HG03097 (cell line): ENCODE measurements at regions not wholly inside any gene's neighbourhood (a gene's known extent, or its start where the extent isn't known, plus 50 kb on each side); places are given as distances from the start of the nearest gene placed in this dataset.

Experiments
- ATAC-seq: cut with Tn5 transposase; IDR thresholded peaks from one replicate; pipeline ENCODE4 v1.9.1; 2021; ENCODE audit not compliant: unreplicated experiment, low FRiP score

DNA sequence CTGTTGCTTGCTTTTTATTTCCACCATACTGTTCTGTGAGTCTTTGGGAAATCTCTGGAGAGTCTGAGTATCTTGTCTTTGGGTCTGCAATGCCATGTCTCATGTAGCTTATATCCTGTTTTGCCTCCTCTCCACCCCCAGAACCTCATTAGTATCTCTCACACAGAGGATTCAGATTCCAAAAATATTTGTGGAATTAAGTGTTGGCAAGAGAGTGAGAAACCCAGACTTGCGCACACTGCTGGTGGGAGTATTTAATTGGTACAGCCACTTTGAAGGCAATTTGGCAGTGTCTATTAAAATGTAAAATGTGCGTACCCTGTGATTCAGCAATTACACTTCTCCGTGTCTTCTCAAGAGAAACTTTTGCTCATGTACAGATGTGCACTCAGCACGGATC is 68.6 kb downstream of the ZNF621 start:
- ATAC-seq: no peak

GRCh38 chr3:40597441-40597840 is 72.7 kb downstream of the ZNF621 start:
- no peak for ATAC-seq

GRCh38 chr3:40598338-40598737 is 73.6 kb downstream of the ZNF621 start:
- no peak for ATAC-seq

GRCh38 chr3:40598962-40599361 is 74.2 kb downstream of the ZNF621 start:
- ATAC-seq: no peak

DNA sequence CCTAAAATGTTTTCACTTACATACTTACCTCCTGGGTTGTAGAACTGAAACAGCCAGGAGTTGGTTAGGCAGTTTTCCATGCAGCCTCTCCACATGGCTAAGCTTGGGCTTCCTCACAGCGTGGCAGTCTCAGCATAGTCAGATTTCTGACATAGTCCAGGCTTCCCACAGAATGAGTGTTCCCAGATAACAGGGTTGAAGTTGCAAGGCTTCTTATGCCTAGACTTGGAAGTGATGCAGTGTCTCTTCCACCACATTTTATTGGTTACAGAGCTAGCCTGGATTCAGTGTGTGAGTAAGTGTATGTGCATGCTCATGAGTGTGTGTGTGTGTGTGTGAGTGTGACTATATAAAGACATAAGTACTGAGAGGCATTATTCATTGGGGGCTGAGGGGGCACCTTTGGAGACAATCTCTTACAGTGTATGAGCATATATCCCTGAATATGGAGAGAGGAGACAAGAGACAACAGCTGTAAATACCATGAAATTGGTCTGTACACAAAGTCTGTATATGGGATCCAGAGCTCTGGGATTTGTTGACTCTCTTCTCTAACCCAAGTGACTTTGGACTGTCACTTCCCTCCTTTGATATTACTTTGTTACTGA is 78.1 kb downstream of the ZNF621 start:
- no peak for ATAC-seq

- no peak for ATAC-seq
Measured at GRCh38 chr3:40605960-40606359, 81.2 kb downstream of the ZNF621 start.

- no peak for ATAC-seq
Measured at GRCh38 chr3:40608091-40608490, 83.3 kb downstream of the ZNF621 start.

- no peak for ATAC-seq
Measured at GRCh38 chr3:40613306-40613705, 88.5 kb downstream of the ZNF621 start.

DNA sequence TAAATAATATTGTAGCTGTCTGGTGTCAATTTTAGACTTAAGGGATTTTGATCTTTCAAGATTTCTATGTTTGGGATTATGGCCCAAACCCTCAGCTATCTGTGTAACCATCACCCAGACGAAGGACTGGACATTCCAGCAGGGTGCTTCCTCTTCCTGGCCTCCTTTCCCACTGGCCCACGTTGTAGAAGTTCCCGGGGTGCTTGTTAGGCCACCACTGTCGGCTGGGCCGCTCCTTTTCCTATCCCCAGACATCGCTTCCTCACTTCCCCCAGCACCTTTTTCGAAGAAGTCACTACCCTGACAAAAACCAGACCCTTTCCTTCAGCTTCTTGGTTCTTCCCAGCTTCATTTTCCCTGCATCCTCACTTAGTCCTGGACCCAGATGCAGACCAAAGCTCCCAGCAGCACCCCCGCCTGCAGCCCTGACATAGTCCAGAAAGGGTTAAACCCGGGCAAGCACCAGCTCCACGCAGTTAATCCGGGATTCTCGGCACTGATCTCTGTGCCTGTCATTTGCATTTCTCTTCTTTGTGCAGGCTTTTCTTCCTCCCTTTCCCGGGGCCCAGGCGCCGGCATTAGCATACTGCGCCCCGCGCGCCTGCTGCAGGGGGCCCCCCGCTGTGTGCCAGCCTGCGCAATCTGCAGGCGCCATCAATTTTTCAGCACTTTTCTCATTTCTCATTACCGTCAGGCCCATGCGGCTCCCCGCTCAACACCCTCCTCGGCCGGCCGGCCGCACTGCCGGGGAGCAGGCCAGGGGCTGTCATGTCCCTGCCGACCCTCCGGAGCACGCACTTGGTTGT is 90.6 kb downstream of the ZNF621 start:
- no peak for ATAC-seq

DNA sequence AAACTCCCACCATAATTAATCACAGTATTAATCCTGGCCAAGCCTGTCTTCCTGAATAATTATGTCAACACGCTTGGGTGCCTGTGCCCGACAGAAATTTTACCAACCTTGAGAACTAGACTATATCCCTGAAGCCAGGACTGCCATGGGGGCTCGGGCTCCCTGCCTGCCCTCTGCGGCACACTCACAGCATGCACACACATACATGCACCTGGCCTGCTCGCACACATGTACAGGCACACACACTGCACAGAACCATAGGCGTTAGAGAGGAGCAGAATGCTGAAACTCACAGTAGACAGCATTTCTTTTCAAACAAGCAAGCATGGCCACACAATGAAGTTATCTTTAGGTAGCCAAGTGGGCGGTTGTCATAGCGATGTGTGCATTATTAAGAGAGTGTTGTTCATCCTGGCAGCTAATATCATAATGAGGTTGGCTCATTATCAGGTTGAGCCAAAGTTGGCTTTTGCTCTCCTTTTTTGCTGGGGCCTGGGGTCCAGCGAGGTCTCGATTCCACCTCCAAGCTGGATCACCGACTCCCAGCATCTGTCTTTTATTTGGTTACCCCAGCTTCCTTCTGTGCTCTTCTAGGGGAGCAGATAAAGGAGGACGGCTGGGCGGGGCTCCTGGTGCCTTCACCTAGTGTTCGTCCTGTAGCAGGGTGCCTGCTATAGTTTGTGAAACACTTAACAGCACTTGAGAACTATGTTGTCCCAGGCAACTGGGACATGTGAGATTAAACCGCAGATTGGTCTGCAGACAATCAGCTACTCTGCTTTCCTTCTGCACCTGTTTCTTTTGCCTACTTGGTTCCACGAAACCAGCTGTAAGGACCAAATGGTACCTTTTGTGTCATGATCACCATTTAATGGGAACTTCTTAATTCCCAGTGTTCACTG is 91.4 kb downstream of the ZNF621 start:
- no peak for ATAC-seq

GRCh38 chr3:40617084-40617483 is 92.3 kb downstream of the ZNF621 start:
- no peak for ATAC-seq

DNA sequence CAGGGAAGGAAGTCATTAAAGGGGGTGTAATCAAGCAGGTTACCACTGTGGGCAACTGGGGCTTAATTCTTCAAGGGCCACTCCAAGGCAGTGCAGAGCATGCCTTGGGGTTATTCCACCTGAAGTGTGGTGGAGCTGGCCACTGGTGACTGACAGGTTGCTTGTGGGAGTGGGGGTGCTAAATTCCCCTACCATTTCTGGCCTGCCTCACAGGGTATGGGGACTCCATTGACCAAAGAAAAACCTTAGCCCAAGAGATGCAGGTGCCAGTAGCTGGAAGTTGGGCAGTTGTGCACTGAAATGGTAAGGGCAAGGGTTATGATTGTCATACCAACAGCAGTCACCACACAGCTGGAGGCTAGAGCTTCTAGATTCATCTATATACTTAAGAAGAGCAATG is 93.4 kb downstream of the ZNF621 start:
- no peak for ATAC-seq

- no peak for ATAC-seq
Measured at GRCh38 chr3:40620151-40620550, 95.4 kb downstream of the ZNF621 start.

- ATAC-seq: no peak
Measured at GRCh38 chr3:40621252-40621651, 96.5 kb downstream of the ZNF621 start.

DNA sequence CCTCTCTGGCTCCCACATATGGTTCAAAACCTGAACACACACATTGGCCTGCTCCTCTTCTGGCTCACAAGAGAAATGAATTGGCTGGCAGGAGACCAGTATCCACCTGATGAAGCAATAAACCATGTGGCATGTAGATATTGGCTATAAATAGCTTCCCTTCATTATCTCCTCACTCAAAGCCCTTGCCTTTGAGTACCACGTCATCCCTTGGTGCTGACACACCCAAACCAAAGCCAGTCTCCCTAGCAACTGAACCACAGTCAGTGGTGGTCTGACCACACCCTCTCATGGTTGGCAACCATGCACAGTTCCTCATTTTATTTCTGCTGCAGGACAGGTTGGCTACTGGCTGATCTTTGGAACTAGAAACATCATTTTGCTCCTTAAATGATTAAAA is 98.8 kb downstream of the ZNF621 start:
- peak; percentile 92 for ATAC-seq

- ATAC-seq: no peak
Measured at GRCh38 chr3:40624189-40624769, 99.5 kb downstream of the ZNF621 start.

- ATAC-seq: no peak
Measured at GRCh38 chr3:40627095-40627494, 102.3 kb downstream of the ZNF621 start.

DNA sequence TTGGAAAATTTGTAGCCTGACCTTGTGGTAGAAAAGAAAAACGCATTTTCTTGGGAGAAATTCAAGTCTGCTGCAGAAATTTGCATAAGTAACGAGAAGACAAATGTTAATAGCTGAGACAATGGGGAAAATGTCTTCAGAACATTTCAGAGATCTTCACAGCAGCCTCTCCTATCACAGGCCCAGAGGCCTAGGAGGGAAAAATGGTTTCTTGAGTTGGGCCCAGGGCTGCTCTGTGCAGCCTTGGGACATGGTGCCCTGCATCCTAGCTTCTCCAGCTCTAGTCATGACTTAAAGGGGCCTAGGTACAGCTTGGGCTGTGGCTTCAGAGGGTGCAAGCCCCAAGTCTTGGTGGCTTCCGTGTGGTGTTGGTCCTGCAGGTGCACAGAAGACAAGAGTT is 104.2 kb downstream of the ZNF621 start:
- ATAC-seq: no peak

DNA sequence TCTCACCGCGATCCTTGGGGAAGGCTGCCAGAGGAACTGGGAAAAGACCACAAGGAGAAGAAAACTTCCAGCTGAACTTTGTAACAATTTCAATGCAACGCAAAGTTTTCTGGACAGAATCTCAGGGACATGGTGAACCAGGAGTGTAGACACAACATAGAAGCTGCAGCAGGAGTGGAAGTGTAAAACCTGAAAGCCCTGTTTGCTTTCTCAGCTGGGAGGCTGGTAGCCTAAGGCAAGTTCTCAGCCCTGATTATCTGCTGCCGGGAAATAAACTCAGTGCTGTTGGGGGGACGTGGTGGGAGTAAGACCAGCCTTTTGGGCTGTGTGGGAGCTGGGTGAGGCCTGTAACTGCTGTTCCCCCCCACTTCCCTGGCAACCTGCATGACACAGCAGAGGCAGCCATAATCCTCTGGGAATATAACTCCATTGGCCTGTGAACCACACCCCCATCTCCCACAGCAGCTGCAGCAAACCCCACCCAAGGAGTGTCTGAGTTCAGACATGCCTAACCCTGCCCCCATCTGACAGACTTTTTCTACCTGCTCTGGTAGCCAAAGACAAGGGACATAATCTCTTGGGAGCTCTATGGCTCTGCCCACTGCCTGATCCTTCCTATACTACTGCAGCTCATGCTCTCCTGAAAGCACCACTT is 106.7 kb downstream of the ZNF621 start:
- ATAC-seq: no peak

GRCh38 chr3:40637906-40638305 is 113.1 kb downstream of the ZNF621 start:
- no peak for ATAC-seq
